Hematopoietic multipotent progenitor cell treated with erythropoietin and hydrocortisone succinate and interleukin-3 and kit ligand, for 17 days (in vitro differentiated cells): ENCODE measurements at regions not wholly inside any gene's neighbourhood (a gene's known extent, or its start where the extent isn't known, plus 50 kb on each side); places are given as distances from the start of the nearest gene placed in this dataset.

Source experiments
- DNase-seq: peaks from one replicate; pipeline ENCODE4 v3.0.0-alpha.2; 2015; ENCODE audit warnings: low spot score

GRCh38 chr3:194084284-194084683 is 51.7 kb upstream of the HES1 start:
- no peak for DNase-seq
